Endothelial cell of umbilical vein (primary cell): ENCODE measurements at regions not wholly inside any gene's neighbourhood (a gene's known extent, or its start where the extent isn't known, plus 50 kb on each side); places are given as distances from the start of the nearest gene placed in this dataset.
"Not testable (repeated sequence)": the region's sequence is repeated elsewhere in the genome, so short reads cannot be mapped to it uniquely, and the experiment has no call there.

Experiments used
- BruUV-seq: library from RNA; stranded (reverse); fragments of 400-500 nt; replicated peaks from 2 replicates; lab custom pipeline; 2021; lab: Mats Ljungman, UMichigan
- CTCF ChIA-PET: fragments of 300-600, 350-600 bp; sonication (Branson Sonifier 250); formaldehyde crosslinking; loops from one replicate; lab custom pipeline; 2021; ENCODE audit warnings: antibody characterized with exemption, inconsistent platforms; lab: Charles Lee
- POLR2A ChIA-PET: fragments of 300-600, 350-600 bp; sonication (Branson Sonifier 250); formaldehyde crosslinking; loops from one replicate; lab custom pipeline; 2021; ENCODE audit warnings: antibody characterized with exemption, inconsistent platforms; lab: Charles Lee
- DNase-seq: peaks from one replicate; pipeline ENCODE4 v3.0.0-alpha.2; 2011; ENCODE audit warnings: low read depth, low spot score
- FAIRE-seq: peaks from 2 replicates; lab custom pipeline; 2011; peaks lifted over from hg19 to GRCh38; lab: Jason Lieb, UNC
- H2AFZ ChIP-seq: 2 replicates; pipeline ENCODE4 v1.6.0; 2012; ENCODE audit warnings: low read depth, low read length, control low read depth, inconsistent platforms
- H3K27ac ChIP-seq: 2 replicates; pipeline ENCODE4 v1.5.1; 2011; ENCODE audit warnings: low read depth, mild to moderate bottlenecking, control low read depth, low read length, moderate library complexity; ENCODE audit not compliant: insufficient read depth
- H3K27me3 ChIP-seq, 2 experiments: 2 replicates each; pipeline versions ENCODE4 v1.6.0 to v1.6.1; 2011; ENCODE audit warnings: low read length in 2 of 2, mixed read lengths in 1 of 2; ENCODE audit not compliant: control insufficient read depth in 2 of 2, insufficient read depth in 2 of 2
- H3K36me3 ChIP-seq, 2 experiments: 2 replicates in 1 of 2; 3 replicates in 1 of 2; pipeline ENCODE4 v1.5.1; 2011; ENCODE audit warnings: low read length in 2 of 2, mild to moderate bottlenecking in 1 of 2, moderate library complexity in 1 of 2; ENCODE audit not compliant: control insufficient read depth in 2 of 2, insufficient read depth in 2 of 2; ENCODE audit errors: extremely low read depth in 1 of 2
- H3K4me1 ChIP-seq: 3 replicates; pipeline ENCODE4 v1.5.1; 2011; ENCODE audit warnings: mild to moderate bottlenecking, low read length; ENCODE audit not compliant: control insufficient read depth, insufficient read depth; ENCODE audit errors: extremely low read depth
- H3K4me2 ChIP-seq: 2 replicates; pipeline ENCODE4 v1.6.1; 2011; ENCODE audit warnings: low read length, control low read depth, mixed read lengths; ENCODE audit not compliant: insufficient read depth
- H3K4me3 ChIP-seq, 3 experiments: fragments of 200-600 bp in 1 of 3; sonication (generic), shearing (Covaris generic) in 1 of 3; replicated peaks in 1 of 3; 2 replicates each; pipeline ENCODE4 v1.5.1; 2011 to 2016; ENCODE audit warnings: control low read depth in 3 of 3, low read length in 3 of 3, mild to moderate bottlenecking in 2 of 3, inconsistent platforms in 1 of 3, low read depth in 1 of 3, moderate library complexity in 1 of 3; ENCODE audit not compliant: insufficient read depth in 1 of 3
- H3K79me2 ChIP-seq: 2 replicates; pipeline ENCODE4 v1.6.0; 2012; ENCODE audit warnings: low read length, inconsistent platforms; ENCODE audit not compliant: control insufficient read depth, insufficient read depth
- H3K9ac ChIP-seq: replicated peaks from 2 replicates; pipeline ENCODE3; 2011; ENCODE audit warnings: low read length, control low read depth; ENCODE audit not compliant: insufficient read depth; ENCODE audit errors: extremely low read depth
- H3K9me1 ChIP-seq: replicated peaks from 3 replicates; pipeline ENCODE4 v1.6.0; 2011; ENCODE audit warnings: mild to moderate bottlenecking, low read length; ENCODE audit not compliant: control insufficient read depth, insufficient read depth; ENCODE audit errors: extremely low read depth
- H3K9me3 ChIP-seq: replicated peaks from 2 replicates; pipeline ENCODE4 v1.5.1; 2012; ENCODE audit warnings: low read length, inconsistent platforms; ENCODE audit not compliant: control insufficient read depth, insufficient read depth
- H4K20me1 ChIP-seq: replicated peaks from 2 replicates; pipeline ENCODE3; 2011; ENCODE audit warnings: mild to moderate bottlenecking, low read length; ENCODE audit not compliant: control insufficient read depth, insufficient read depth; ENCODE audit errors: extremely low read depth
- POLR2A ChIP-seq: IDR thresholded peaks from 2 replicates; pipeline ENCODE4 v1.6.1; 2012; ENCODE audit warnings: low read depth, mild to moderate bottlenecking, control low read depth, low read length
- dilution Hi-C: fragments of 300-500 bp; cut with MboI; formaldehyde crosslinking; loops from one replicate; pipeline ENCODE4 v1.15.0; 2019; ENCODE audit warnings: low sequenced_read_pairs; ENCODE audit not compliant: extremely low pct_ligation_motif_present
- intact Hi-C: fragments of 100-400 bp; cut with micrococcal nuclease; formaldehyde crosslinking; loops from one replicate; pipeline ENCODE4 v1.10.0; 2022

DNA sequence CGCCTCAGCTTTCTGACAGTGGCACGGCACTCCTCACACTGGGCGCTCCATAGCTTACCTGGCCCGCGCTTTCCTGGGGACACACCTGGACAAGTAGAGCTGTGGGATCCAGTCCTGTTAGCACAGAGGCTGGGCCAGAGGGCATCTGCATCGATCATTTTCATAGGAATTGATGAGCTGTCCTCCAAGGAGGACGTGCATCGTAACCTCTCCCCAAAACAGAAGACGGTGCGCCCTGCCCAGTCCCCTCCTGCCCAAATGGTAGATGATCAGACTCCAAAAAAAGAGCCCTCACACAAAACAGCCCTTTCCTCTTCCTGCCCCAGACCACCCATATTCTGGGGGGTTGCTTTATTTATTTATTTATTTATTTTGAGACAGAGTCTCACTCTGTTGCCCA, 161.2 kb downstream of the CTTN start:
- H3K36me3 ChIP-seq: no peaks in the 10 kb centered on the region
- intact Hi-C loops: no loop called here
- POLR2A ChIA-PET: no interaction called here

DNA sequence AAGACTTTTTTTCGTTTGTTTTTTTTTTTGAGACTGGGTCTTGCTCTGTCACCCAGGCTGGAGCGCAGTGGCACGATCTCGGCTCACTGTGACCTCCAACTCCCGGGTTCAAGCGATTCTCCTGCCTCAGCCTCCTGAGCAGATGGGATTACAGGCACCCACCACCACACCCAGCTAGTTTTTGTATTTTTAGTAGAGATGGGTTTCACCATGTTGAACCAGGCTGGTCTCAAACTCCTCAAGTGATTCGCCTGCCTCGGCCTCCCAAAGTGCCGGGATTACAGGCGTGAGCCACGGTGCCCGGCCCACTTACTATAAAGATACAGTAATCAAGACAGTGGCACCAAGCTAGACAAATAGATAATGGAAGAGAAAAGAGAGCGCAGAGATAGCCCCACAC, 162.3 kb downstream of the CTTN start:
- CTCF ChIA-PET, H3K36me3 ChIP-seq, intact Hi-C loops, H3K27ac ChIP-seq, H3K4me2 ChIP-seq, H3K9ac ChIP-seq, dilution Hi-C loops, H3K27me3 ChIP-seq, BruUV-seq, DNase-seq, H3K4me1 ChIP-seq, H2AFZ ChIP-seq, H3K79me2 ChIP-seq, FAIRE-seq, H3K9me3 ChIP-seq, H3K4me3 ChIP-seq, H3K9me1 ChIP-seq, H4K20me1 ChIP-seq: not testable (repeated sequence)
- POLR2A ChIA-PET: interaction anchor here (0.6 kb wide), 1 partner anchor 50 kb away, joined by 3 read pairs; no protein-coding TSS in a partner anchor

More for the DNA sequence above, 161.2 kb downstream of the CTTN start:
- no peak for TF ChIP-seq POLR2A
- Histone ChIP-seq H3K9me3 (no peaks in the 10 kb centered on the region), H3K4me3 (no peak overlapping the region), H3K9ac (no peak overlapping the region), H3K27me3 (no peaks in the 10 kb centered on the region), H3K79me2 (no peaks in the 10 kb centered on the region), H2AFZ (no peak overlapping the region), H3K9me1 (no peaks in the 10 kb centered on the region), H3K4me1 (no peaks in the 10 kb centered on the region), H4K20me1 (no peaks in the 10 kb centered on the region), H3K27ac (no peak overlapping the region), H3K4me2 (no peak overlapping the region)
- DNase-seq (no peak), FAIRE-seq (no peak)
- dilution Hi-C loops: no loop called here
- BruUV-seq: no TSS peak
- CTCF ChIA-PET: no interaction called here
